NCI-H446 treated with DMSO at 0.1 percent for 48 hours (cell line): ENCODE measurements at regions not wholly inside any gene's neighbourhood (a gene's known extent, or its start where the extent isn't known, plus 50 kb on each side); places are given as distances from the start of the nearest gene placed in this dataset.

Experiments
- DNase-seq: peaks from one replicate; lab custom pipeline; 2025; lab: John Stamatoyannopoulos, UW

DNA sequence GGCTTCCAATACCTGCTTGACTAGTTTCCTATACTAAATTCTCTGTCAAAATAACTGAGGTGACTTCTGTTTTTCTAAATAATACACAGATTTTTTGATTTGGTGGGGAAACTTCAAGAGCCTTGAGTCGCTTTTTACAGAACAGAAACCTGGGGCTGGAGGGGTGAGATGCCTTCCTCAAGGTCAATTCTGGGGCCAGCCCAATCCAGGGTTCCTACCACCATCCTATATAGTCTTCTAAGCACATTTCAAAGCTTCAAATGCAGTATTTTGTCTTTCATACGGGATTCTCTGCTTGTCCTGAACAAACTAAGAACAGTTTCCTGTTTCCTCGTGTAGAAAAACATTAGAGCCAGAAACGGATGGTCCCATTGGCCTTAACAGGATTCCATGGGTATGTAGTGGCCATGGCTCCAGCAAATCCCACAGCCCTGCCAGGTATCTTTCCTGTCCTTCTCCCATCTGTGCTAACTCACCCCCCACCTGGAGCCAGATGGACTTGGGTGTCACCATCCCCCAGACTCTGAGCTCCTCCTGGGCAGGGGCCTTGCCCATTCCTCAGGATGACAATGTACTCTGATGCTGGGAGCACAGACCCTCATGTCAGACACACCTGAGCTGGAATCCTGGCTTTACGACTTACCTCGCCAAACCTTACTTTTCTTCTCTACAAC, 146.9 kb downstream of the KLF13 start:
- no peak for DNase-seq

DNA sequence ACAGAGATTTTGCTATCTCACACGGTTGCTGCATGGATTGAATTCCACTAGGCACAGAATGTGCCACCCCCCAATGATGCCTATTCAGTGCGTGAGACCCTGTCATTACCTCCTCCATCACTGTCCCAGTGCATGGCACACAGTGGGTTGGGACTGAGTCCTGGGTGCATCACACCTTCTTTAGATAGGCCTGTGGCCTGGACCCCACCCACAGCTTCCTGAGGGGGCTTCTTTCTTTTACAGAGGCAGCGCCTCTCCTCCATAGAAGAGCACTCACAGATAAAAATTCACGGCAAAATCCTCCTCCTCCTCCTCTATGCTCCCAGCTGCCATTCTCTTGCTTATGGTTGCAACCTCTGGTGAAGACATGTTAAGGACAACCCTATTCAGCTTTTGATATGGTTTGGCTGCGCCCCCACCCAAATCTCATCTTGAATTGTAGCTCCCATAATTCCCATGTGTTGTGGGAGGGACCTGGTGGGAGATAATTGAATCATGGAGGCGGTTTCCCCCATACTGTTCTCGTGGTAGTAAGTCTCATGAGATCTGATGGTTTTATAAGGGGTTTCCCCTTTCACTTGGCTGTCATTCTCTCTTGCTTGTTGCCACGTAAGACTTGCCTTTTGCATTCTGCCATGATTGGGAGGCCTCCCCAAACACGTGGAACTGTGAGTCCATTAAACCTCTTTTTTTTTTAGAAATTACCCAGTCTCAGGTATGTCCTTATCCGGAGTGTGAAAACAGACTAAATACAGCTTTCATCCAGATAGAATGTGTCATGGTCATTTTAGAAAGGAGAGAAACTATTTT, 147.6 kb downstream of the KLF13 start:
- DNase-seq = no peak

DNA sequence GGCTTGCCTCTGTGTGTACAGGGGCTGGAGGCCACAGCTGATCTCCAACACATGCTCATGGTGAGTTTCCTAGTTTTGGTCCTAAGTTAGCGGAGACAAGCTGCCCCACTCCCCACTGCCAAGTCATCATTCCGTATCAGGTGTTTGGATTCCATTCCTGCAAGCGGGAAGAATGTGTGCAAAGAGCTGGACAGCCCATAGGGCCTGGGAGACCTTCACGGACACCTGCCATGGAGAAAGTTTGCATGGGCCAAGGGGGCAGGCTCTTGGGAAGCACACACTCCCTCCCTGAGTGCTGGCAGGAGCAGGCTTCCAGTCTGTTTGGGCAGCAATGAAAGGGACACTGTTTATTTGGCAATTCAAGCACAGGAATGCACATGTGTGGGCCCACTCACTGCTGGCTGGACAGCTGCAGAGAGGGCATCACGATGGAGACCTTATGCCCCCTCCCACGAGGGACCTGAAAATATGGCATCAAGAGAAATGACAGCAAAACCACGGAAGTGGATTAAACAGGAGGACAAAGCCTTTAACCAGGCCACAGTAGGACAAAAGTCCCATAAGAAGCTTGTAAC, 149.7 kb downstream of the KLF13 start:
- DNase-seq = no peak

DNA sequence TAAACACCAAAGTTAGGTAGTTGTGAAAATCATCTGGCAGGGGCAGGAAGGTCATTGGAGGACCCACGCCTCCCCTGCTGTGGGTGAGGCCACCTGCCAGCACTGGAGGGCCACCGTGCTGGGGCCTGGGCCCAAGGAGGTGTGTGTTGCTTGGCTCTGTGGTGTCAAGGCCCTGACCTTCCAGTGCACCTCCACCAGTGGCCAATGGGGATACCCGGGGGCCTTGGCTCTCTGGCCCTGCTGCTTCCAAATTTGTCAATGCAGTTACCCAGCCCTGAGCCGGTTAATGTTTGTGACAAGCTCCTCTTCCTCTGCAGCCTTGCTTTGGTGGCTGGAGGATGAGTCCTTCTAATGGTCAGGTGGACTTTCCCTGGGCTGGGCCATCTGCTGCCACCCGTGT, 150.2 kb downstream of the KLF13 start:
- DNase-seq = no peak

DNA sequence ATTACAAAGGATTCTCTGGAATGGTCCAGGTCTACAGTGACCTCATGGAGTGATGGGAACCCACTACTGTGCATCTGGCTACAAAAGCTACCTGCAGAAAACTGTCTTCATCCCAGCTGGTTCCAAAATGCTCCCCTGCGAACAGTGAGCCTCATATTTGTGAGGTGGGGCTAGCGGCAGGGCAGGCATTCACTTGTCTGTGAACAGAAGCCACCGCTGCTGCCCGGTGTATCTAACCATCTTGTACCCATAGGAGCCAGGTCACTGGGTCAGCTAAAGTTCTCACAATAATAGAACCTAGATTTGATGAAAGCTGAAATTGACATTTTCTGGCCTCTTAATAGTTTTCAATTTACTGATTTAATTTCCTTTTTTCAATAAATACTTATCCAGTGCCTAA, 150.7 kb downstream of the KLF13 start:
- no peak for DNase-seq

DNA sequence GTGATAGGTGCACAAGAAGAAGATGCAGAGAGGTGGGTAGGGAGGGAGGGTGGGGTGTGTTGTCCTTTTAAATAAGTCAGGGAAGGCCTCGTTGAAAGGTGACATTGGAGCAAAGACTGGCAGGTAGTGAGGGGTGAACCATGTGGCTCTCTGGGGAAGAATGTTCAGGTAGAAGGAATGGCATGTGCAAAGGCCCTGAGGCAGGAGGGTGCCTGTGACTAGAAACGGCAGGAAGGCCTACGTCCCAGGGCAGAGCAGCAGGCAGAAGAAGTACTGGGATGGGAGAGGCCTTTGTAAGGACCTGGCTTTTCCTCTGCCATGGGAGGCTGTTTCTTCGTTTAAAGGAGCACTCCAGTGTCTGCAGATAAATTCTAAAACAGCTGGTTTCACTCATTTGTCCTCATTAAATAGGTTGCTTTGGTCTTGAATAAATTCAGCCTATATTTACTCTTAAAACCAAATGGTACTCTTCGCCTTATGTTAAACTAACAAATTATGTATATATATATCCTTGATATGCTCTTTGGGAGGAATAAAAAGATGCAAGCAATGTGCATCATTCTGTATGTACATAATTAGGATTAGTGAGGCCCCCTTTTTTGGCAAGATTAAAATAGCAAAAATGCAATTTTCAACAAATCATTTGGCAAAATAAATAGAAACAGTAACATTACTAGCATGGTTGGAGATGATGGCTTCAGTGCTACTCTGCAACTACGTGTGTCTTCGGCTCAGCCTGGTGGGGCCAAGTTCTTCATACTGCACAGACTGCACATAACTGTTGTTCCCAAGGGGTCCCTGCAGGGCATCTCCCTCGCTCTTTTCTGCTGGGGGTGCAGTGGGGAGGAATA, 151.4 kb downstream of the KLF13 start:
- no peak for DNase-seq

DNA sequence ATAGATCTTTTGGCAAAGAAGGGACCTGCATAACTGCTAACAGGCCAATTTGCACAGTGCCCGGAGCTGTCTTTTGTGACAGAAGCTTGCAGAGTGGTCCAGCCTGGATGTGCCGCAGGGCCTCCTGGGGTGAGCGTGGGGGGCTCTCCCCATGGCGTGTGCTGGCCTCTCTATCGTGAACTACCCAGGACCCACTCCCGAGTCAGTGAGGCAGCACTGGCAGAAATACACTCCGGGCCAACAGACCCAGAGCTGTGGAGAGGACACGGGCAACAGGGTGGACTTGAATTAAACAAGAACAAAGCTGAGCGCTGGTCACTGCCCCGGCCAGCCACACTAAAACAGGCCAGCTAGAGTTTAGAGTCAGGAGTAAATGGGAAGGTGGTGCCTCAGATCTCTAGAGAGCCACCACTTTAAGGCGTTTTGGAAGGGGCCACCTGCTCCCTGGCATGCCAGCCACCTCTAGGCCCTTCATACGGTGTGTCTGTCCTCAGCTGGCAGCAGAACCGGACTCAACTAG, 152.1 kb downstream of the KLF13 start:
- DNase-seq = no peak

DNA sequence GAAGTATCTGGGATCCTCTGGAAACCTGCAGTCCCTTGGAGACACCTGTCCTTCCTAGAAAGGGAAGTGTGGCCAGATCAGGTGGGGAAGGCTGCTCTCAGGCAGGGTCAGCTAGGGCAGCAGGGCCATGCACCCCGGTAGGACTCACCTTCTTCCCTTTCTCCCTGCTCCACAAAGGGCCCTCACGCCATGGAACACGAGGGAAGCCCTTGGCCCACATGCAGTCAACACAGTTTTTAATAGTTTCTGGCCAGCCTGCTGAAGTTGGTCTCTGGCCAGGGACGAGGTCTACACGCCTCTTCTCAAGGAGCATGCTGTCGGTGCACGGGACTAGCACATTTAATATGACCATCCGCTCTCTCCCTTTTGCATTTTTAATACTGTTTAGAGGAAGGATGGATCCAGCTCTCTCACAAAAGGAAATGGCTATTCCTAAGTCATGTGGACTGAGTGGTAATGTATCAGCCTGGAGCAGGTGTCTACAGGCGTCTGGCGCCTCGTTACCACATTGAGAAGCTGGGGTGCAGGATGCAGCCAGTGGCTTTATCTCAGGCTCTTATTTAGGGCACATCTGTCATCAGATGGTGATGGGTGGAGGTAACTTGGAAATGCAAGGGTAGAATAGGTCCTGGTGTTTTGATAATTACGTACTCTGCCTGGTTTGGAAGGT, 153.9 kb downstream of the KLF13 start:
- DNase-seq = no peak

DNA sequence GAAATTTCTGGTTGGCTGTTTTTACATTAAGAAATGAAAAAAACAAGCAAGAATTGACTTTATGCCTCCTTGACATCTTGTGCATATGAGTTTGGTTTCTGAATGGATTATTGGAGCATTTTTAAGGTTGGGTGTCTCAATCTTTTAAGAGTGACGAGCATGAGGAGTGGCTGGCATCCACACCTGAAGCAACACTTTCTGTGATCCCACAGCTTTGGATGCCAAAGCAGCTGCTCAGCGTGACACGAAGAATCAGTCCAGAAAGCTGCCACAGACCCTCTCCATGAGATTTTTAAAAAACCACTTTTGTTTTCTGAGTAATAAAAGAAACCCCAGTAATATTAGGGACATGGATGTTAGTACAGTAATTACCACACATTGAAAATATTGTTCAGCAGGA, 154.5 kb downstream of the KLF13 start:
- DNase-seq = no peak

DNA sequence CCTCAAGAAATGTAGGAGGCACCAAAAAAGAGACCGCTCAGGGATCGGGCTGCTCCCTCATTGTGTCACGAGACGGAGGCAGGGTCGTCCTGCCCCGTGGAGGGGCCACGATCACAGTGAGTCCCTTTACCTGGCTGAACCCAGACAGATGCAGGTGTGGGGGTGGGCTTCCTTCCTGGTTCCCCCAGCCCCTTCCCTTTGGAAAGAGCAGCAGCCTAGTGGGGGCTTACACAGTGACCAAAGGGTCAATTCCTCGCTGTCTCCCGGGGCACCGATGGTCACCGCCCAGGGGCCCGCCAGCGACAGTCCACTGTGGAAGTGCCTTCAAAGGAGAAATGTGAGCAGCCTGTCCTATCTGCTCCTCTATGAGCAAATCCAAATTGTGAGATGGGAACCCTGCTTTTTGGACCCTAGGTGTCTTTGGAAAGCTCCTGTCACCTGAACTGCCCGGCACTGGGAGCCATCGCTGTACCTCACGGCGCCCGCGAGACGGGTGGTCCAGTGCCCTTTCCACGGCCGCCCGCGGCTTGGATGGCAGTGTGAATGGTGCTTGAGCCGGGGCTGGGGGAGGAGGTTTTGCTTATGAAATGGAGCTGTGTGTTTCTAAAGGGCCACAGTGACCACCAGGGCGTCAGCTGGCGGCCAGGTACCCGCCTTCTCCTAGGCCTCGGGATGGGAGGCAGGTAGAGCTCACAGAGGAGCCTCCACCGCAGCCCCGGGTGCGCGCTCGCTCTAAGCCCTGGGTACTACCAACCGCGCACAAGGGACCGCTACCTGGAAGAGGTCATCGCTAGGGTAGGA, 155.7 kb downstream of the KLF13 start:
- no peak for DNase-seq

DNA sequence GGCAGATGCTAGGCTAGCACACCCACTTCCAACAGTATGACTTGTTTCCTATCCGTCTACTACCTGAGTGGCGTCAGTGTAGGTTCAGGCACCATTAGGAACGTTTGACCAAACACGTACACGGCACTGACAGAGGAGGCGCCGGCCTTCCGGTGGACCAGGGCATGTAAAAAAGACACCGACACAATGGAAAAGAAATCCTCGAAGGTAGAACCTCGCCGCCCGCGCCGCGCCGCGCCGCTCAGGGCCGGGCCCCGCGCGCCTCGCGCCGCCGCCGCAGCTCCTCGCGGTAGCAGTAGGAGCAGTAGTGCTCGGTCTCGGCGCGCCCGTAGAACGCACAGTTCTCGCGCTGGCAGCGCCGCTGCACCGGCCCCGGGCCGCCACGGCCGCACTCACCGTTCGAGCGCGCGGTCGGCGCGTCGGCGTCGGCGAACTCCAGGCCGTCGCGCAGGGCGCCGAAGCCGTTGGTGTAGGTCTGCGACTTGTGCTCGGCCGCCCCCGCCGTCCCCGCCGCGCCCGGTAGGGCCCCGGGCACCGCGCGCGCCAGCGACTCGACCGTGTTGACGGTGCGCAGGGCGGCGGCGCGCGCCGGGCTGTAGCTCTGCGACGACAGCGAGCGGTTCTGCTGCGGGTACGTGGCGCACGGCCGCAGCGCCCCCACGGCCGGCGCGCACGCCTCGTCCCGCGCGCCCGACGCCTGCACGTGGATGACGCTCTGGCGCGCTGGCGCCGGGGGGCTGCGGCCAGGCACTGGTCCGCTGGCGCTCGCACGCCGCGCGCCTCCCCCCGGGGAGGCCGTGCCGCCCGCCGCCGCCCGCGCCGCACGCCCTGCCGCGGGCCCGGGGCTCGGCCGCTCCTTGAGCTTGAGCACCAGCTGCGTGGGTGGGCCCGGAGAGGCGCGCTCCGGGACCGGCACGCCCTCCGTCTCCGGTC, 156.7 kb downstream of the KLF13 start:
- DNase-seq = no peak

DNA sequence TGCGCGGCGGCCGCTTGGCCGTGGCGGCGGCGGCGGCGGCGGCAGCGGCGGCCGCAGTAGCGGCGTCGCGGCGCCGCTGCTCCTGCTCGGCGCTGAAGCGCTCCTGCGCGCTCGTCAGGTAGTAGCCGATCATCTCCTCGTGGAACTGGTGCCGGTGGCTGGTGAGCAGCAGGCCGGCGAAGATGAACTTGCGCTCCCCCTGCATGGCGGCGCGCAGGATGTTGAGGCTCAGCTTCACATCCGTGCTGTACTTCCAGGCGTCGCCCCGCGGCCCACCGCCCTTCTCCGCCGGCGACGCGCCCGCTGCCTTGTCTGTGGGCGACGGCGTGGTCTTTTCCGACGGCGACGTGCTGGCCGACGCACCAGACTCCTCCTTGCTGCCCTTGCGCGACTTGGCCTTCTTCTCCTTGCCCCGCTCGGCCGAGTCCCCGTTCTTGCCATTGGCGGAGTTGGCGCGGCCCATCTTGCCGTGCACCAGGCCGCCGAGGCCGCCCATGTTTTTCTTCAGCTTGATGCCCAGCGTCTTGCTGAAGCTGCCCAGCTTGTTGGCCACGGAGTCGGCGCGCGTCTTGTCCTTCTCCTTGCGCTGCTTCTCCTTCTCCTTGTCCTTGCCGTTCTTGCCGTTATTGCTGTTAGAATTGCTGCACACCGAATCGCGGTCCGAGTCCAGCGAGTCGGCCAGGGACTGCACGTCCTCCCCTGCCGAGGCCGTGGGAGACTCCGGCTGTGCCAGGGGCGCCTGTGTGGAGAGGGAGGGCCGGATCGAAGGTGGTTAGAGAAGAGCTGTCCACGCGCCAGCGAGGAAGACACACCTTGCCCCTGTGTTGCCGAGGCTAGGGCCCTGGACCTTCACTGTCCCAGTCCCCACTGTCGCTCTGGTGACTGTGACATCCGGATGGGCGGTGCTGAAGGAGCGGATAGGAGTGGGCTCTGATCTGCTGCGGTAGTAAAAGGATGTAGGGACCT, 157.6 kb downstream of the KLF13 start:
- no peak for DNase-seq

DNA sequence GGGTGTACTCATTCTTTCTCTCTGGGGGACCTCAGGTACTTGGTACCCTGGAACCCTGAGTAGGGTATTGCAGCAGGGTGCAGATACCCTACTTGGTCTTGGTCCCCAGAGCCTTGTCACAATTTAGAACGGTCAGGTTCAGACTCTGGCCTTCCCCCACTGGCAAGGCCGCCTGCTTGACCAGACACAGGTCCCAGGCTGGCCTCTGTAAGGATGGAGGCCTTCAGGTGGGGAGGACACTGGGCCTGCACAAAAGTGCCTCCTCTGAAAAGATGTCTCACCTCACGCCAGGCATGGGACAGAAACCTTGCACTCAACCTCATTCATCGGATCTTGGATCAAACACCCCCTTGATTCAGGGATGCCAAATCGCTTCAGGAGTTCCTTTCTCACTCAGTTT, 158.4 kb downstream of the KLF13 start:
- DNase-seq = no peak

DNA sequence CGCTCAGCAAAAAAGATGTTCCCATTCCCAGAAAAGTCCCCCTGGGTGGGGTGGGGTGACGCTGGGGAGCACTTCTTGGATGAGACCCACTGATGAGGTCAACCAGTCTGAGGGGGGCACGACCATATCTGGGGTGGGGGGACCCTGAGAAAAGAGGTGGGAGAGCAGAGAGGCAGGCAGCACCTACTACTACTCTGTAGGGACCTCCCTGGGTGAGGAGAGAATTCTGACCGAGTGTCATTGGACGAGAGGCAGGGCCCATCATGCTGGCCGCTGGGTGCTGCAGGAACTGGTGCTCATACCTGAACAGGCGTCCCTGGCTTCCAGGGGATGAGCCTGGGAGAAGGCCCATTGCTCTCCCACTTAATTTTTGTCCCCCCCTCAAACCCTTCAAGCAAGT, 158.8 kb downstream of the KLF13 start:
- DNase-seq = no peak

DNA sequence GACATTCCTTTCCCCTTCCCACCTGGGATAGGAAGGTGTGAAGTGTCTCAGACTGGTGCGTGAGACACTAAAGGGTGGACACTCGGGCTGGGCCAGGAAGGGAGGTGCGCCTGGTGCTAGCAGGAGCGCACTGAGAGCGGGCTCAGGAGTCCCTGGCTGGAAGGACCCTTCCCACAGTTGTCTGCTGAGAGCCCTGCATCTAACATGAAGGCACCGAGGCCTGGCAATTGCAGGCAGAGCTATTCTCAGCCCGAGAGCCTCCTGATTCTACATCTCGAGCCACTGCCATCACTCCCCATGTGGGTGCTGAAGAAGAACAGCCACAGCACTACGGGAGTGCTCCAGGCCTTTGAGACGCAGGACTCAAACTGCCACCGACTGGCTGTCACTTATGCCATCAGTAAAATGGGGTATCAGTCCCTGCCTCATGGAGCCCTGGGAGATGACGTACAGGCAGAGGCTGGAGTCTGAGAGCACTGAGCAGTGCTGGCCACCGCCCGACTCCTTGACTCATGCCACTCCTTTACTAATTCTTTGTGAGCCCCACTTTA, 159.4 kb downstream of the KLF13 start:
- no peak for DNase-seq

DNA sequence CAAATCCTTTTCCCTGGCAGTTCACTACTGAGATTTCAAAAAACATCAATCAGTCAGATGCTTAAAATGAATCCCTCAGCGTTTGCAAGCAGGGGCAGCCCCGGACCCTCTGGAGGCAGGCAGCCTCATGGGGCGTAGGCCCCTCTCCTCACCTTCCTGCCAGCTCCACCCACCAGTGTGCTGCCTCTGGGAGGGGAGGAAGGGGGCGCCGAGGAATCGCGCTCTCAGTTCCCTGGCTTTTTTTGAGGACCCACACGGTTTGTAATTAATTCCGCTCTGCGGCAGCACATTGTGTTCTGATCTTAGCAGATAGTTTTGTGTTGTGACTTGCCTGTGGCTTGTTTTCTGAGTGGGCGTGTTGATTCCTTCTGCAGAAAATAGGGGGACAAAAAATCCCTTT, 159.9 kb downstream of the KLF13 start:
- no peak for DNase-seq

DNA sequence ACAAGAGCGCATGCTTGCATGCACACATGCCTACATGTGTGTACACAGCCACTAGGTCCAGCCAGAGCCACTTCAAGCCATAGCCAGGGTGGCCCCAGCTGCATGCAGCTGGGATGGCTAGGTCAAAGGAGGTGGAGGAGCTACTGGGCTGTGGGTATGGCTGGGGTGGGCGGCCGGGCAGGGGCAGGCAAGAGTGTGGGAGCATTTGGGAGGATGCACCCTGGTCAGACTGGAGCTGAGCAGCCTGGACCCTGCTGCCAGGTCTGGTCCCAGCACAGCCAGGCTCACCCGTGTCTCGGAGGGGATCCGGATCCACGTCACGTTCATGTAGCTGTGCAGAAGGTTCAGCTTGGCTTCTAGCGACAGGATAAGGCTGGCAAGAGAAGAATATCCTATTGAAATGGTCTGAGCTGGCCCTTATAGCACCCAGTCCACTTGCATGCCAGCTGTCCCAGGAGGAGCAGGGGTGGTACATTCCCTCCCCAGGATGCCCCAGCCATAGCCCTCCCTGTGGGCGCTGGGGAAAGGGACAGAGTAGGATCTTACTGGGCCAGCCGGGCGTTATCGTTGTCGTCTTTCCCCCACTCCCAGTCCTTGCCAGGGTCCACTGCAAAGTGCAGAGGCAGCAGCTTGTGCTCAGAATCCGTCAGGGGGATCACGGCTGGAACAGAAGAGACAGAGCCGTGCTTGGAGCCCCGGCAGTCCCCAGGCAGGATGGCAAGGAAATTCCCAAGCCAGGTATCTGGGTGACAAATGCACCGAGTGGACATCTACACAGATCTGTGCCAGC, 160.5 kb downstream of the KLF13 start:
- no peak for DNase-seq
